HepG2 (cell line): ENCODE measurements at regions not wholly inside any gene's neighbourhood (a gene's known extent, or its start where the extent isn't known, plus 50 kb on each side); places are given as distances from the start of the nearest gene placed in this dataset.

Experiments used
- BRF2 ChIP-seq: sonication (generic); formaldehyde crosslinking; IDR thresholded peaks from 2 replicates; pipeline ENCODE4 v1.8.1; 2022; ENCODE audit warnings: mild to moderate bottlenecking, missing genetic modification reagents
- FOSL2 ChIP-seq: sonication (generic); formaldehyde crosslinking; IDR thresholded peaks from 2 replicates; pipeline ENCODE4 v1.4.0; 2020; ENCODE audit warnings: missing genetic modification reagents
- HOXA9 ChIP-seq: sonication (generic); formaldehyde crosslinking; IDR thresholded peaks from 2 replicates; pipeline ENCODE4 v1.8.1; 2022; ENCODE audit warnings: missing genetic modification reagents, mild to moderate bottlenecking, moderate library complexity, borderline replicate concordance
- KAT2B ChIP-seq: fragments of 150-350 bp; IDR thresholded peaks from 2 replicates; pipeline ENCODE4 v1.6.1; 2014; ENCODE audit warnings: low read depth, low read length, borderline replicate concordance
- MATR3 ChIP-seq: sonication (generic); formaldehyde crosslinking; IDR thresholded peaks from 2 replicates; pipeline ENCODE4 v1.4.0; 2020; ENCODE audit warnings: missing genetic modification reagents
- MAX ChIP-seq: IDR thresholded peaks from 2 replicates; pipeline ENCODE4 v1.6.1; 2012; ENCODE audit warnings: inconsistent platforms
- MAZ ChIP-seq, 2 experiments: sonication (generic) in 1 of 2; formaldehyde crosslinking in 1 of 2; IDR thresholded peaks; 2 replicates each; pipeline versions ENCODE4 v1.5.0 to v1.6.1; 2012 to 2020; ENCODE audit warnings: low read depth in 2 of 2, mild to moderate bottlenecking in 2 of 2, borderline replicate concordance in 1 of 2, improper control_type of control experiment in 1 of 2, low read length in 1 of 2, missing genetic modification reagents in 1 of 2, moderate library complexity in 1 of 2
- NFE2L1 ChIP-seq: sonication (generic); formaldehyde crosslinking; IDR thresholded peaks from 2 replicates; pipeline ENCODE4 v1.4.0; 2020; ENCODE audit warnings: missing genetic modification reagents, mild to moderate bottlenecking, borderline replicate concordance
- SOX5 ChIP-seq: IDR thresholded peaks from 2 replicates; pipeline ENCODE4 v1.6.1; 2016; ENCODE audit warnings: borderline replicate concordance
- SP2 ChIP-seq: sonication (generic); formaldehyde crosslinking; IDR thresholded peaks from 2 replicates; pipeline ENCODE4 v1.5.1; 2020; ENCODE audit warnings: mild to moderate bottlenecking, missing genetic modification reagents
- ZBTB44 ChIP-seq: sonication (generic); formaldehyde crosslinking; IDR thresholded peaks from 2 replicates; pipeline ENCODE4 v1.4.0; 2020; ENCODE audit warnings: missing genetic modification reagents
- ZNF225 ChIP-seq: sonication (generic); formaldehyde crosslinking; IDR thresholded peaks from 2 replicates; pipeline ENCODE4 v1.4.0; 2020; ENCODE audit warnings: mild to moderate bottlenecking, missing genetic modification reagents
- ZNF350 ChIP-seq: sonication (generic); formaldehyde crosslinking; IDR thresholded peaks from 2 replicates; pipeline ENCODE4 v1.4.0; 2020; ENCODE audit warnings: mild to moderate bottlenecking, low read depth, missing genetic modification reagents, borderline replicate concordance
- ZNF691 ChIP-seq: sonication (generic); formaldehyde crosslinking; IDR thresholded peaks from 2 replicates; pipeline ENCODE4 v1.4.0; 2020; ENCODE audit warnings: missing genetic modification reagents, low read depth, mild to moderate bottlenecking, borderline replicate concordance
- ZNF720 ChIP-seq: sonication (generic); formaldehyde crosslinking; IDR thresholded peaks from 2 replicates; pipeline ENCODE4 v1.4.0; 2020; ENCODE audit warnings: missing genetic modification reagents
- ZNF75D ChIP-seq: sonication (generic); formaldehyde crosslinking; IDR thresholded peaks from 2 replicates; pipeline ENCODE4 v1.8.1; 2023; ENCODE audit warnings: missing genetic modification reagents, mild to moderate bottlenecking, borderline replicate concordance
- TF ChIP-seq, protein P1 (sequence below): sonication (generic); formaldehyde crosslinking; IDR thresholded peaks from 2 replicates; pipeline ENCODE4 v1.4.0; 2020; ENCODE audit warnings: missing genetic modification reagents; ENCODE audit errors: not compliant biosample characterization
- TF ChIP-seq, protein P2 (sequence below): sonication (generic); formaldehyde crosslinking; IDR thresholded peaks from 2 replicates; pipeline ENCODE4 v1.5.0; 2020; ENCODE audit warnings: missing genetic modification reagents, mild to moderate bottlenecking, borderline replicate concordance
- TF ChIP-seq, protein P3 (sequence below): sonication (generic); formaldehyde crosslinking; IDR thresholded peaks from 2 replicates; pipeline ENCODE4 v1.4.0; 2020; ENCODE audit warnings: mild to moderate bottlenecking, missing genetic modification reagents

- TF ChIP-seq HOXA9 (CRISPR knock-in tag) = peak; percentile 86; the same call in 1 of the 2 replicates
- no peak for TF ChIP-seq MATR3 (CRISPR knock-in tag)
- no peak for TF ChIP-seq NFE2L1 (CRISPR knock-in tag)
- TF ChIP-seq MAZ (IDR thresholded peaks at IDR 0.05; ENCODE audit: borderline replicate concordance, low read depth, low read length) = no peak
- TF ChIP-seq MAZ (CRISPR knock-in tag; IDR thresholded peaks at IDR 0.05; ENCODE audit: low read depth) = peak; percentile 72
- TF ChIP-seq SOX5 (CRISPR knock-in tag) = peak; percentile 45
- TF ChIP-seq KAT2B = no peak
- TF ChIP-seq, protein P1, sequence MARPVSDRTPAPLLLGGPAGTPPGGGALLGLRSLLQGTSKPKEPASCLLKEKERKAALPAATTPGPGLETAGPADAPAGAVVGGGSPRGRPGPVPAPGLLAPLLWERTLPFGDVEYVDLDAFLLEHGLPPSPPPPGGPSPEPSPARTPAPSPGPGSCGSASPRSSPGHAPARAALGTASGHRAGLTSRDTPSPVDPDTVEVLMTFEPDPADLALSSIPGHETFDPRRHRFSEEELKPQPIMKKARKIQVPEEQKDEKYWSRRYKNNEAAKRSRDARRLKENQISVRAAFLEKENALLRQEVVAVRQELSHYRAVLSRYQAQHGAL (CRISPR knock-in tag) = no peak
- peak; percentile 97 for TF ChIP-seq ZNF350 (CRISPR knock-in tag)
- peak; percentile 43; the same call in 1 of the 2 replicates for TF ChIP-seq BRF2 (CRISPR knock-in tag)
- TF ChIP-seq ZBTB44 = 0 out of 2 replicates have a peak, but pooled peaks have one; percentile 61
- TF ChIP-seq SP2 (CRISPR knock-in tag) = peak; percentile 68
- TF ChIP-seq, protein P2, sequence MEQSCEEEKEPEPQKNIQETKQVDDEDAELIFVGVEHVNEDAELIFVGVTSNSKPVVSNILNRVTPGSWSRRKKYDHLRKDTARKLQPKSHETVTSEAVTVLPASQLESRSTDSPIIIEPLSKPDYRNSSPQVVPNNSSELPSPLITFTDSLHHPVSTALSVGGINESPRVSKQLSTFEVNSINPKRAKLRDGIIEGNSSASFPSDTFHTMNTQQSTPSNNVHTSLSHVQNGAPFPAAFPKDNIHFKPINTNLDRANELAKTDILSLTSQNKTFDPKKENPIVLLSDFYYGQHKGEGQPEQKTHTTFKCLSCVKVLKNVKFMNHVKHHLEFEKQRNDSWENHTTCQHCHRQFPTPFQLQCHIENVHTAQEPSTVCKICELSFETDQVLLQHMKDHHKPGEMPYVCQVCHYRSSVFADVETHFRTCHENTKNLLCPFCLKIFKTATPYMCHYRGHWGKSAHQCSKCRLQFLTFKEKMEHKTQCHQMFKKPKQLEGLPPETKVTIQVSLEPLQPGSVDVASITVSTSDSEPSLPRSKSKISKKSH (CRISPR knock-in tag) = peak; percentile 91
- no peak; the same call in 1 of the 2 replicates for TF ChIP-seq ZNF720 (CRISPR knock-in tag)
- peak; percentile 80; the same call in 1 of the 2 replicates for TF ChIP-seq ZNF225
- TF ChIP-seq, protein P3, sequence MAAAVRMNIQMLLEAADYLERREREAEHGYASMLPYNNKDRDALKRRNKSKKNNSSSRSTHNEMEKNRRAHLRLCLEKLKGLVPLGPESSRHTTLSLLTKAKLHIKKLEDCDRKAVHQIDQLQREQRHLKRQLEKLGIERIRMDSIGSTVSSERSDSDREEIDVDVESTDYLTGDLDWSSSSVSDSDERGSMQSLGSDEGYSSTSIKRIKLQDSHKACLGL = peak; percentile 88; the same call in 1 of the 2 replicates
- no peak for TF ChIP-seq ZNF75D
- peak; percentile 90 for TF ChIP-seq MAX
- 0 out of 2 replicates have a peak, but pooled peaks have one; percentile 63 for TF ChIP-seq ZNF691 (CRISPR knock-in tag)
- TF ChIP-seq FOSL2 = peak; percentile 66; the same call in 1 of the 2 replicates
Observed at GRCh38 chr7:66493235-66494205, 135.2 kb upstream of the KCTD7 start (continued).
